ENCODE measurements at regions not wholly inside any gene's neighbourhood (a gene's known extent, or its start where the extent isn't known, plus 50 kb on each side); places are given as distances from the start of the nearest gene placed in this dataset.
A peak's percentile ranks its signal among the peaks of the same experiment; 100 is the strongest.
"Not testable (repeated sequence)": the region's sequence is repeated elsewhere in the genome, so short reads cannot be mapped to it uniquely, and the experiment has no call there.

- no peak for DNase-seq
These were observed 201.0 kb downstream of the OSTF1 start for GRCh38 chr9:75289332-75289731.

GRCh38 chr9:75299324-75299723 lies 211.0 kb downstream of the OSTF1 start:
- peak in 1 of 2 experiments; percentile 5 for DNase-seq

- DNase-seq: no peak
These were observed 245.3 kb downstream of the OSTF1 start for GRCh38 chr9:75333624-75334023.

- no peak for DNase-seq
These were observed 270.5 kb downstream of the OSTF1 start for GRCh38 chr9:75358846-75359245.

- DNase-seq: no peak
These were observed 271.3 kb downstream of the OSTF1 start for GRCh38 chr9:75359638-75360037.

GRCh38 chr9:75360252-75360651 lies 271.9 kb downstream of the OSTF1 start:
- no peak for DNase-seq

- DNase-seq: not testable (repeated sequence)
These were observed 274.1 kb downstream of the OSTF1 start for GRCh38 chr9:75362446-75362845.

GRCh38 chr9:75365196-75365595 lies 276.9 kb downstream of the OSTF1 start:
- DNase-seq: no peak

- DNase-seq: no peak
These were observed 281.7 kb downstream of the OSTF1 start for GRCh38 chr9:75369989-75370388.

- DNase-seq: no peak
These were observed 284.4 kb downstream of the OSTF1 start for GRCh38 chr9:75372499-75373268.

- DNase-seq: no peak
These were observed 288.5 kb downstream of the OSTF1 start for GRCh38 chr9:75376680-75377254.

- no peak for DNase-seq
These were observed 289.7 kb downstream of the OSTF1 start for GRCh38 chr9:75378036-75378435.

GRCh38 chr9:75378926-75379325 lies 290.6 kb downstream of the OSTF1 start:
- no peak for DNase-seq

GRCh38 chr9:75382126-75382525 lies 293.8 kb downstream of the OSTF1 start:
- no peak for DNase-seq

- not testable (repeated sequence) for DNase-seq
These were observed 295.2 kb downstream of the OSTF1 start for GRCh38 chr9:75383420-75384034.

- DNase-seq: no peak
These were observed 296.9 kb downstream of the OSTF1 start for GRCh38 chr9:75385236-75385635.

GRCh38 chr9:75389101-75389500 lies 300.8 kb downstream of the OSTF1 start:
- no peak for DNase-seq

GRCh38 chr9:75390951-75391350 lies 302.6 kb downstream of the OSTF1 start:
- no peak for DNase-seq

GRCh38 chr9:75391497-75391896 lies 303.2 kb downstream of the OSTF1 start:
- DNase-seq: no peak

- DNase-seq: no peak
These were observed 307.0 kb downstream of the OSTF1 start for GRCh38 chr9:75395336-75395735.

GRCh38 chr9:75397836-75398235 lies 309.5 kb downstream of the OSTF1 start:
- DNase-seq: no peak

- no peak for DNase-seq
These were observed 320.1 kb downstream of the OSTF1 start for GRCh38 chr9:75408391-75408790.

- no peak for DNase-seq
These were observed 322.1 kb downstream of the OSTF1 start for GRCh38 chr9:75410405-75410804.
